HEK293 (cell line): ENCODE measurements at regions not wholly inside any gene's neighbourhood (a gene's known extent, or its start where the extent isn't known, plus 50 kb on each side); places are given as distances from the start of the nearest gene placed in this dataset.

Experiments
- ZFHX2 ChIP-seq: fragments of 450-650 bp; formaldehyde crosslinking; conservative IDR thresholded peaks from 2 replicates; pipeline ENCODE4 v1.5.1; 2016; ENCODE audit warnings: missing biosample characterization, missing genetic modification characterization
- ZNF174 ChIP-seq: fragments of 450-650 bp; formaldehyde crosslinking; IDR thresholded peaks from 2 replicates; pipeline ENCODE4 v1.5.0; 2017; ENCODE audit warnings: missing biosample characterization, mild to moderate bottlenecking, missing genetic modification characterization
- ZNF274 ChIP-seq, 2 experiments: fragments of 200-500 bp in 1 of 2; fragments of 450-650 bp in 1 of 2; sonication (Bioruptor generic) in 1 of 2; formaldehyde crosslinking in 1 of 2; IDR thresholded peaks; 2 replicates each; pipeline versions ENCODE4 v1.5.1 to v1.6.1; 2014 to 2016; ENCODE audit warnings: borderline replicate concordance in 1 of 2, inconsistent platforms in 1 of 2, low read length in 1 of 2, missing biosample characterization in 1 of 2, missing genetic modification characterization in 1 of 2
- ZNF621 ChIP-seq: fragments of 450-650 bp; formaldehyde crosslinking; IDR thresholded peaks from 2 replicates; pipeline ENCODE4 v1.5.1; 2017; ENCODE audit warnings: missing biosample characterization, missing genetic modification characterization
- TF ChIP-seq, protein P1 (sequence below): fragments of 450-650 bp; formaldehyde crosslinking; IDR thresholded peaks from 2 replicates; pipeline ENCODE4 v1.5.1; 2016; ENCODE audit warnings: missing biosample characterization, missing genetic modification characterization
- TF ChIP-seq, protein P2 (sequence below): fragments of 450-650 bp; formaldehyde crosslinking; IDR thresholded peaks from 2 replicates; pipeline ENCODE4 v1.5.1; 2016; ENCODE audit warnings: missing biosample characterization, missing genetic modification characterization
- TF ChIP-seq, protein P3 (sequence below): fragments of 450-650 bp; formaldehyde crosslinking; IDR thresholded peaks from 2 replicates; pipeline ENCODE4 v1.5.1; 2016; ENCODE audit warnings: missing biosample characterization, missing genetic modification characterization, borderline replicate concordance
- TF ChIP-seq, protein P4 (sequence below): fragments of 450-650 bp; formaldehyde crosslinking; IDR thresholded peaks from 2 replicates; pipeline ENCODE4 v1.5.1; 2016; ENCODE audit warnings: missing biosample characterization, missing genetic modification characterization

DNA sequence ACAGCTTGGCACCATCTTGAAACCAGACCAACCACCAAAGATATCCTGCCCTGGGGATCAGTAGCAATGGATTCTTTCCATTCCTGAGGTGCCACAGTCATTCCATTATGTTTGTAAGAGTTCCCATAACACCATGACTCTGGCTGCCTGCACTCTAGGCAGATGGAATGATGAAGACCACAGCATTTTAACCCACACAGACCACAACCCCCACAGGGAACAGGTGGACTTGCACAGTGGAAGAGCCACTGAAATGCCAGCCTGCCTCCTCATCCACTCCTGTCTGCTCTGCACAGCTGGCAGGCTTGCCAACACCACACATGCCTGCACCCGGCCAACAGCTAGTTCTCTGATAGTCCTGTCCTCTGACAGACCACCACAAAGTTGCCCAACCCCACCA is 2362.2 kb upstream of the AGA start:
- no peak for TF ChIP-seq ZNF274 (IDR thresholded peaks at IDR 0.05; ENCODE audit: low read length)
- no peak for TF ChIP-seq ZNF274 (tag by site-specific recombination; IDR thresholded peaks at IDR 0.05; ENCODE audit: borderline replicate concordance)
- no peak for TF ChIP-seq ZFHX2 (tag by site-specific recombination)
- TF ChIP-seq ZNF174 (tag by site-specific recombination) = no peak
- TF ChIP-seq, protein P1, sequence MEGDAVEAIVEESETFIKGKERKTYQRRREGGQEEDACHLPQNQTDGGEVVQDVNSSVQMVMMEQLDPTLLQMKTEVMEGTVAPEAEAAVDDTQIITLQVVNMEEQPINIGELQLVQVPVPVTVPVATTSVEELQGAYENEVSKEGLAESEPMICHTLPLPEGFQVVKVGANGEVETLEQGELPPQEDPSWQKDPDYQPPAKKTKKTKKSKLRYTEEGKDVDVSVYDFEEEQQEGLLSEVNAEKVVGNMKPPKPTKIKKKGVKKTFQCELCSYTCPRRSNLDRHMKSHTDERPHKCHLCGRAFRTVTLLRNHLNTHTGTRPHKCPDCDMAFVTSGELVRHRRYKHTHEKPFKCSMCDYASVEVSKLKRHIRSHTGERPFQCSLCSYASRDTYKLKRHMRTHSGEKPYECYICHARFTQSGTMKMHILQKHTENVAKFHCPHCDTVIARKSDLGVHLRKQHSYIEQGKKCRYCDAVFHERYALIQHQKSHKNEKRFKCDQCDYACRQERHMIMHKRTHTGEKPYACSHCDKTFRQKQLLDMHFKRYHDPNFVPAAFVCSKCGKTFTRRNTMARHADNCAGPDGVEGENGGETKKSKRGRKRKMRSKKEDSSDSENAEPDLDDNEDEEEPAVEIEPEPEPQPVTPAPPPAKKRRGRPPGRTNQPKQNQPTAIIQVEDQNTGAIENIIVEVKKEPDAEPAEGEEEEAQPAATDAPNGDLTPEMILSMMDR (tag by site-specific recombination) = no peak
- TF ChIP-seq ZNF621 (tag by site-specific recombination) = no peak
- TF ChIP-seq, protein P2, sequence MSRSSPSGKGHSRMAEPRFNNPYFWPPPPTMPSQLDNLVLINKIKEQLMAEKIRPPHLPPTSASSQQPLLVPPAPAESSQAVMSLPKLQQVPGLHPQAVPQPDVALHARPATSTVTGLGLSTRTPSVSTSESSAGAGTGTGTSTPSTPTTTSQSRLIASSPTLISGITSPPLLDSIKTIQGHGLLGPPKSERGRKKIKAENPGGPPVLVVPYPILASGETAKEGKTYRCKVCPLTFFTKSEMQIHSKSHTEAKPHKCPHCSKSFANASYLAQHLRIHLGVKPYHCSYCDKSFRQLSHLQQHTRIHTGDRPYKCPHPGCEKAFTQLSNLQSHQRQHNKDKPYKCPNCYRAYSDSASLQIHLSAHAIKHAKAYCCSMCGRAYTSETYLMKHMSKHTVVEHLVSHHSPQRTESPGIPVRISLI (tag by site-specific recombination) = no peak
- TF ChIP-seq, protein P3, sequence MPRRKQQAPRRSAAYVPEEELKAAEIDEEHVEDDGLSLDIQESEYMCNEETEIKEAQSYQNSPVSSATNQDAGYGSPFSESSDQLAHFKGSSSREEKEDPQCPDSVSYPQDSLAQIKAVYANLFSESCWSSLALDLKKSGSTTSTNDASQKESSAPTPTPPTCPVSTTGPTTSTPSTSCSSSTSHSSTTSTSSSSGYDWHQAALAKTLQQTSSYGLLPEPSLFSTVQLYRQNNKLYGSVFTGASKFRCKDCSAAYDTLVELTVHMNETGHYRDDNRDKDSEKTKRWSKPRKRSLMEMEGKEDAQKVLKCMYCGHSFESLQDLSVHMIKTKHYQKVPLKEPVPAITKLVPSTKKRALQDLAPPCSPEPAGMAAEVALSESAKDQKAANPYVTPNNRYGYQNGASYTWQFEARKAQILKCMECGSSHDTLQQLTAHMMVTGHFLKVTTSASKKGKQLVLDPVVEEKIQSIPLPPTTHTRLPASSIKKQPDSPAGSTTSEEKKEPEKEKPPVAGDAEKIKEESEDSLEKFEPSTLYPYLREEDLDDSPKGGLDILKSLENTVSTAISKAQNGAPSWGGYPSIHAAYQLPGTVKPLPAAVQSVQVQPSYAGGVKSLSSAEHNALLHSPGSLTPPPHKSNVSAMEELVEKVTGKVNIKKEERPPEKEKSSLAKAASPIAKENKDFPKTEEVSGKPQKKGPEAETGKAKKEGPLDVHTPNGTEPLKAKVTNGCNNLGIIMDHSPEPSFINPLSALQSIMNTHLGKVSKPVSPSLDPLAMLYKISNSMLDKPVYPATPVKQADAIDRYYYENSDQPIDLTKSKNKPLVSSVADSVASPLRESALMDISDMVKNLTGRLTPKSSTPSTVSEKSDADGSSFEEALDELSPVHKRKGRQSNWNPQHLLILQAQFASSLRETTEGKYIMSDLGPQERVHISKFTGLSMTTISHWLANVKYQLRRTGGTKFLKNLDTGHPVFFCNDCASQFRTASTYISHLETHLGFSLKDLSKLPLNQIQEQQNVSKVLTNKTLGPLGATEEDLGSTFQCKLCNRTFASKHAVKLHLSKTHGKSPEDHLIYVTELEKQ (tag by site-specific recombination) = no peak
- TF ChIP-seq, protein P4, sequence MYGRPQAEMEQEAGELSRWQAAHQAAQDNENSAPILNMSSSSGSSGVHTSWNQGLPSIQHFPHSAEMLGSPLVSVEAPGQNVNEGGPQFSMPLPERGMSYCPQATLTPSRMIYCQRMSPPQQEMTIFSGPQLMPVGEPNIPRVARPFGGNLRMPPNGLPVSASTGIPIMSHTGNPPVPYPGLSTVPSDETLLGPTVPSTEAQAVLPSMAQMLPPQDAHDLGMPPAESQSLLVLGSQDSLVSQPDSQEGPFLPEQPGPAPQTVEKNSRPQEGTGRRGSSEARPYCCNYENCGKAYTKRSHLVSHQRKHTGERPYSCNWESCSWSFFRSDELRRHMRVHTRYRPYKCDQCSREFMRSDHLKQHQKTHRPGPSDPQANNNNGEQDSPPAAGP (tag by site-specific recombination) = no peak
